HCT116 (cell line): ENCODE measurements at regions not wholly inside any gene's neighbourhood (a gene's known extent, or its start where the extent isn't known, plus 50 kb on each side); places are given as distances from the start of the nearest gene placed in this dataset.

Experiments used
- ATAC-seq: fragments of 200-7000 bp; cut with Tn5 transposase; 2 replicates; pipeline ENCODE4 v1.9.1; 2020; ENCODE audit warnings: mild to moderate bottlenecking, moderate library complexity
- BruUV-seq: library from RNA; stranded (reverse); fragments of 400-500 nt; replicated peaks from 2 replicates; lab custom pipeline; 2021; lab: Mats Ljungman, UMichigan
- CTCF ChIA-PET: fragments of 300-600 bp; sonication (Branson Sonifier 250); formaldehyde crosslinking; loops from one replicate; lab custom pipeline; 2021; ENCODE audit warnings: antibody characterized with exemption; lab: Charles Lee
- POLR2A ChIA-PET: fragments of 300-600, 350-600 bp; sonication (Branson Sonifier 250); formaldehyde crosslinking; loops from one replicate; lab custom pipeline; 2021; ENCODE audit warnings: antibody characterized with exemption; lab: Charles Lee
- RAD21 ChIA-PET, 2 experiments: fragments of 300-600 bp; sonication (Branson Sonifier 250); formaldehyde crosslinking; loops; one replicate each; lab custom pipeline; 2023; ENCODE audit warnings: low total read pairs in 2 of 2; ENCODE audit not compliant: uncharacterized antibody in 2 of 2, unreplicated experiment in 2 of 2, low non-redundant PET in 1 of 2; lab: Charles Lee
- DNase-seq: peaks from one replicate; pipeline ENCODE4 v3.0.0-alpha.2; 2010; ENCODE audit warnings: low read depth, low spot score
- H2AFZ ChIP-seq: fragments of 200-600 bp; shearing (Covaris generic), sonication (generic); 2 replicates; pipeline ENCODE4 v1.6.1; 2017; ENCODE audit warnings: low read depth, mixed run types, mixed read lengths, antibody characterized with exemption, low read length; ENCODE audit not compliant: poor library complexity, severe bottlenecking
- H3K27ac ChIP-seq: 2 replicates; pipeline ENCODE4 v1.5.1; 2012; ENCODE audit warnings: low read depth, low read length
- H3K27me3 ChIP-seq: fragments of 200-600 bp; sonication (generic); 2 replicates; pipeline ENCODE4 v1.6.1; 2016; ENCODE audit warnings: mixed run types, low read length, mixed read lengths; ENCODE audit not compliant: insufficient read depth
- H3K36me3 ChIP-seq, 2 experiments: fragments of 200-500 bp in 1 of 2; fragments of 200-600 bp in 1 of 2; sonication (Bioruptor generic) in 1 of 2; sonication (generic) in 1 of 2; 2 replicates each; pipeline versions ENCODE4 v1.5.1 to v1.6.1; 2014 to 2016; ENCODE audit warnings: low read length in 2 of 2, inconsistent platforms in 1 of 2, mixed read lengths in 1 of 2, mixed run types in 1 of 2; ENCODE audit not compliant: insufficient read depth in 2 of 2, control insufficient read depth in 1 of 2
- H3K4me1 ChIP-seq, 2 experiments: fragments of 200-600 bp in 1 of 2; sonication (generic) in 1 of 2; 2 replicates each; pipeline versions ENCODE4 v1.5.1 to v1.6.1; 2012 to 2017; ENCODE audit warnings: low read length in 2 of 2, inconsistent platforms in 1 of 2, mild to moderate bottlenecking in 1 of 2, mixed read lengths in 1 of 2, mixed run types in 1 of 2, moderate library complexity in 1 of 2; ENCODE audit not compliant: insufficient read depth in 2 of 2, control insufficient read depth in 1 of 2
- H3K4me2 ChIP-seq: fragments of 200-600 bp; sonication (generic); 2 replicates; pipeline ENCODE4 v1.6.1; 2017; ENCODE audit warnings: mixed run types, low read length, mixed read lengths
- H3K4me3 ChIP-seq, 2 experiments: fragments of 200-600 bp in 1 of 2; sonication (generic) in 1 of 2; replicated peaks in 1 of 2; 2 replicates each; pipeline ENCODE4 v1.5.1; 2011 to 2016; ENCODE audit warnings: low read length in 2 of 2, control low read depth in 1 of 2, low read depth in 1 of 2, mild to moderate bottlenecking in 1 of 2, mixed read lengths in 1 of 2, mixed run types in 1 of 2
- H3K79me2 ChIP-seq: fragments of 200-600 bp; sonication (generic); 2 replicates; pipeline ENCODE4 v1.6.1; 2017; ENCODE audit warnings: mild to moderate bottlenecking, mixed run types, low read length, moderate library complexity, mixed read lengths; ENCODE audit not compliant: insufficient read depth
- H3K9ac ChIP-seq: fragments of 200-600 bp; sonication (generic); 2 replicates; pipeline ENCODE4 v1.6.1; 2016; ENCODE audit warnings: low read length, mixed read lengths
- H3K9me2 ChIP-seq: fragments of 200-600 bp; sonication (generic), shearing (Covaris generic); 2 replicates; pipeline ENCODE4 v1.6.1; 2017; ENCODE audit warnings: mixed run types, mild to moderate bottlenecking, moderate library complexity; ENCODE audit not compliant: insufficient read depth
- H3K9me3 ChIP-seq, 2 experiments: fragments of 200-500 bp in 1 of 2; fragments of 200-600 bp in 1 of 2; sonication (Bioruptor generic) in 1 of 2; sonication (generic) in 1 of 2; 2 replicates each; pipeline ENCODE4 v1.6.1; 2014 to 2017; ENCODE audit warnings: low read length in 2 of 2, mixed read lengths in 2 of 2, inconsistent platforms in 1 of 2, low read depth in 1 of 2, mild to moderate bottlenecking in 1 of 2, mixed run types in 1 of 2, moderate library complexity in 1 of 2; ENCODE audit not compliant: control insufficient read depth in 1 of 2, insufficient read depth in 1 of 2
- H4K20me1 ChIP-seq: fragments of 200-600 bp; sonication (generic), shearing (Covaris generic); 2 replicates; pipeline ENCODE4 v1.6.1; 2017; ENCODE audit warnings: mixed run types, mild to moderate bottlenecking, moderate library complexity; ENCODE audit not compliant: insufficient read depth
- CBX3 ChIP-seq: IDR thresholded peaks from 2 replicates; pipeline ENCODE4 v1.6.1; 2012; ENCODE audit warnings: low read depth
- CEBPB ChIP-seq: IDR thresholded peaks from 2 replicates; pipeline ENCODE4 v1.6.1; 2012; ENCODE audit warnings: low read depth
- EGR1 ChIP-seq: IDR thresholded peaks from 2 replicates; pipeline ENCODE4 v1.6.1; 2012; ENCODE audit warnings: low read depth
- EZH2 ChIP-seq: fragments of 200-600 bp; sonication (generic); IDR thresholded peaks from 2 replicates; pipeline ENCODE4 v1.6.1; 2017; ENCODE audit warnings: antibody characterized with exemption, mixed run types
- FOSL1 ChIP-seq: IDR thresholded peaks from 2 replicates; pipeline ENCODE4 v1.6.1; 2012; ENCODE audit warnings: low read depth
- JUND ChIP-seq: IDR thresholded peaks from 2 replicates; pipeline ENCODE4 v1.6.1; 2012
- RAD21 ChIP-seq: IDR thresholded peaks from 2 replicates; pipeline ENCODE4 v1.6.1; 2012; ENCODE audit warnings: low read depth, mild to moderate bottlenecking
- SP1 ChIP-seq: IDR thresholded peaks from 2 replicates; pipeline ENCODE4 v1.6.1; 2012; ENCODE audit warnings: low read depth
- SRF ChIP-seq: IDR thresholded peaks from 2 replicates; pipeline ENCODE4 v1.6.1; 2012; ENCODE audit warnings: low read depth
- intact Hi-C: fragments of 100-400 bp; cut with micrococcal nuclease; formaldehyde crosslinking; loops from 2 replicates; pipeline ENCODE4 v1.10.0; 2022
- TF ChIP-seq, protein P1 (sequence below): IDR thresholded peaks from 2 replicates; pipeline ENCODE4 v1.6.1; 2012
- TF ChIP-seq, protein P2 (sequence below): IDR thresholded peaks from 2 replicates; pipeline ENCODE4 v1.6.1; 2012; ENCODE audit warnings: low read depth

DNA sequence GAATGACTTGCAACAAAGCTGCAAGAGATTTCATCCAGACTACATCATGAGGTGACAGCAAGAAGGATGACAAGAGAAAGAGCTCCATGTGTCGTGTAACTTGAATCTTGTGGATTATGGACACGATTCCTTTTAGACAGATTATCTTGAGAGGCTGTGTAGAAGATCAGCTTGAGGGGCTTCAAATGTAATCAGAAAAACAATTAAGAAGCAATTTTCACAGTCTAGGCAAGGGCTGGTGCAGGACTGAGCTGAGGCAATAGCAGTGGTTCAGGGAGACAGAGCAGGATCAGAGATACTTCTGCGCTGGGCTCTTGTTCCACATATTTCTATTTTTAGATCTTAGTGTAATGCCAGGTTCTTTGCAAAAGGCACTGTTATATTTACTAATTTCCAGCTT, 253.0 kb upstream of the COBL start:
- Histone ChIP-seq H3K27ac (no peak overlapping the region), H4K20me1 (no peaks in the 10 kb centered on the region), H2AFZ (no peak overlapping the region), H3K79me2 (no peaks in the 10 kb centered on the region), H3K4me2 (no peak overlapping the region), H3K4me3 (no peak overlapping the region), H3K9ac (no peak overlapping the region), H3K9me3 (no peaks in the 10 kb centered on the region), H3K27me3 (peaks cover 2% of the 10 kb centered on the region; the same call in 1 of the 2 replicates), H3K4me1 (no peaks in the 10 kb centered on the region), H3K36me3 (no peaks in the 10 kb centered on the region), H3K9me2 (no peaks in the 10 kb centered on the region)
- TF ChIP-seq, protein P1, sequence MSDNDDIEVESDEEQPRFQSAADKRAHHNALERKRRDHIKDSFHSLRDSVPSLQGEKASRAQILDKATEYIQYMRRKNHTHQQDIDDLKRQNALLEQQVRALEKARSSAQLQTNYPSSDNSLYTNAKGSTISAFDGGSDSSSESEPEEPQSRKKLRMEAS: no peak
- no peak for TF ChIP-seq SRF
- TF ChIP-seq EGR1: no peak
- no peak for TF ChIP-seq CBX3
- no peak for TF ChIP-seq CEBPB
- no peak for TF ChIP-seq RAD21
- TF ChIP-seq EZH2: no peak
- TF ChIP-seq SP1: no peak
- TF ChIP-seq, protein P2, sequence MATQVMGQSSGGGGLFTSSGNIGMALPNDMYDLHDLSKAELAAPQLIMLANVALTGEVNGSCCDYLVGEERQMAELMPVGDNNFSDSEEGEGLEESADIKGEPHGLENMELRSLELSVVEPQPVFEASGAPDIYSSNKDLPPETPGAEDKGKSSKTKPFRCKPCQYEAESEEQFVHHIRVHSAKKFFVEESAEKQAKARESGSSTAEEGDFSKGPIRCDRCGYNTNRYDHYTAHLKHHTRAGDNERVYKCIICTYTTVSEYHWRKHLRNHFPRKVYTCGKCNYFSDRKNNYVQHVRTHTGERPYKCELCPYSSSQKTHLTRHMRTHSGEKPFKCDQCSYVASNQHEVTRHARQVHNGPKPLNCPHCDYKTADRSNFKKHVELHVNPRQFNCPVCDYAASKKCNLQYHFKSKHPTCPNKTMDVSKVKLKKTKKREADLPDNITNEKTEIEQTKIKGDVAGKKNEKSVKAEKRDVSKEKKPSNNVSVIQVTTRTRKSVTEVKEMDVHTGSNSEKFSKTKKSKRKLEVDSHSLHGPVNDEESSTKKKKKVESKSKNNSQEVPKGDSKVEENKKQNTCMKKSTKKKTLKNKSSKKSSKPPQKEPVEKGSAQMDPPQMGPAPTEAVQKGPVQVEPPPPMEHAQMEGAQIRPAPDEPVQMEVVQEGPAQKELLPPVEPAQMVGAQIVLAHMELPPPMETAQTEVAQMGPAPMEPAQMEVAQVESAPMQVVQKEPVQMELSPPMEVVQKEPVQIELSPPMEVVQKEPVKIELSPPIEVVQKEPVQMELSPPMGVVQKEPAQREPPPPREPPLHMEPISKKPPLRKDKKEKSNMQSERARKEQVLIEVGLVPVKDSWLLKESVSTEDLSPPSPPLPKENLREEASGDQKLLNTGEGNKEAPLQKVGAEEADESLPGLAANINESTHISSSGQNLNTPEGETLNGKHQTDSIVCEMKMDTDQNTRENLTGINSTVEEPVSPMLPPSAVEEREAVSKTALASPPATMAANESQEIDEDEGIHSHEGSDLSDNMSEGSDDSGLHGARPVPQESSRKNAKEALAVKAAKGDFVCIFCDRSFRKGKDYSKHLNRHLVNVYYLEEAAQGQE: no peak
- no peak for TF ChIP-seq JUND
- no peak for TF ChIP-seq FOSL1
- ChIA-PET POLR2A (no interaction called here), CTCF (no interaction called here), RAD21 (no interaction called here)
- DNase-seq (no peak), ATAC-seq (no peak)
- BruUV-seq: no TSS peak
- intact Hi-C loops: no loop called here
